ENCODE measurements at regions not wholly inside any gene's neighbourhood (a gene's known extent, or its start where the extent isn't known, plus 50 kb on each side); places are given as distances from the start of the nearest gene placed in this dataset.

- DNase-seq (ENCODE audit: low read depth in 2 of 2), result no peak
Measured at GRCh38 chr11:98800696-98801095, 220.1 kb upstream of the CNTN5 start.

DNA sequence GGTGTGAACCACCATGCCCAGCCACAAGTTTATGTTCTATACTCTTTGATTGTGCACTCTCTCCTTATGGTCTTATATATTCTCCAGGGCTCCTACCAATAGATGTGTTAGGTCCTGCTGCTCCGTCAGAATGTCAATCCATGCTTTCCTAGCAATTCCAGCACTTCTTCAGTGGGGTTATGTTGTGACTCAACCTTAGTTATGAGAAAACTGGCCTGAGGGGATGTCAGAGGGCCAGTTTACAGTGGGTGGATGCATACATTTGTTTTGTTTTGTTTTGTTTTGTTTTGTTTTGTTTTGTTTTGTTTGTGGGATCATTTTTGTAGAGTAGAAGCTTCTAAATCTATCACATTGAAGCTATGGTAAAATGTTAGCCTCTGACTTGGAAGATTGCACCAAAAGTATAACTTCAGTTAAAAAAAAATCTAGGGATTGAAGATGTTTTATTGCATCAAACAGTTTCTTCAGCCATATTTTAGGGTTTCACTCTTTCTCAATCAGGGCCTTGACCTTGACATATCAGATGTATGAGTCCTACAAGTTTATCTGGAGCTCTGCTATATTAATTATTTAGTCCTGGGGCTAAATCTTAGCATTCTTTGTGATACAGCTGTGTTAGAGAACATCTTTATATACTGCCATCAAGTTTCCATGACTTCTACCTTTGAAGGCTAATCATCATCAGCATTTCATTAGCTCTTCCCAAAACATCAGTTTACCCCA is 191.6 kb upstream of the CNTN5 start:
- DNase-seq (ENCODE audit: low read depth in 2 of 2), result no peak

DNA sequence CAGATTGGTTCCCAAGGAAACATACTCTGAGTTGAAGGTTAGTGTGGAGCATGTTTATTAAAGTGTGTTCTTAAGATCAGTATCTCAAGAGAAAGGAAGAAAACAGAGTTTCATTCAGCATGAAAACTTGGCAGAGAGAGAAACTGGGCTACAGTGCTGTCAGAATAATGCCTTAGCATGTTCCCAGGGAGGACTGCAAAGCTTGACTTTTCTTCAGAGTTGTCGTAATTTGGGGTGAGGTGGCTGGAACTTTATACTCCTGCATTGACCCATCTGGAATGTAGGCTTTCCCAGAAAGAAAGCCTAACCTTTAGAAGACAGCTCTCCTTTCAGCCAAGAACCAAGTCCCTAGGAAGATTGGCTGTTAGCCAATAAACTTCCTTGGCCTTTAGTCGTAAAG is 190.8 kb upstream of the CNTN5 start:
- no peak for DNase-seq (ENCODE audit: low read depth in 2 of 2)

GRCh38 chr11:98834776-98835175 is 186.0 kb upstream of the CNTN5 start:
- no peak for DNase-seq (ENCODE audit: low read depth in 2 of 2)

- DNase-seq (ENCODE audit: low read depth in 2 of 2), result no peak
Measured at GRCh38 chr11:98835335-98835734, 185.4 kb upstream of the CNTN5 start.

DNA sequence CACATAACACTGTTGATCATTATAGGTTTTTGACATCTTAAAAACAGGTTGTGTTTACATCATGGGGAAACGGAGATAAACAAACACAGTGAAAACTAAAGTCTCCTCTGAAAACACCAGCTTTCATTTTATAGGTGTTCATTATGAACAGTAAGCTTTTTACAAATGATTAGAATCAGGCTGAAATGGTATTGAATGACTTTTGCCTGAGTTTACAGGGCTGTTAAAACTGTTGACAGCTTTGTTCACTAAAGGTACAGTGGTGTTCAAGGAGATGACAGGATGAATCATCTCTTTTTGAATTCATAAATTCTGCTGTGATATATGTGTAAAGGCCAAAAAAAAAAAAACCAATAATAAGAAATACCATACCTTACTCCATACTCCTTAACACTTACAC is 184.6 kb upstream of the CNTN5 start:
- no peak for DNase-seq (ENCODE audit: low read depth in 2 of 2)

DNA sequence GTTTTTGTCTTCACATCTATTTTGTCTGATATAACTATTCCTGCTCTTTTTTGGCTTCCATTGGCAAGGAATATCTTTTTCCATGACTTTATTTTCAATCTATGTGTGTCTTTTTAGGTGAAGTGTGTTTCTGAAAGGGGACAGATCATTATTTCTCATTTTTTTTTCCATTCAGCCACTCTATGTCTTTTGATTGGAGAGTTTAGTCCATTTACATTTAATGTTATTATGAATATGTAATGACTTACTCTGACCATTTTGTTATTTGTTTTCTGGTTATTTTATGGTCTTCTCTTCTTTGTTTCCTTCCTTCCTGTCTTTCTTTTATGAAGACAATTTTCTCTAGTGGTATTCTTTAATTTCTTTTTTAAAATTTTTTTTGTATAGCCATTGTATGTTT is 178.6 kb upstream of the CNTN5 start:
- no peak for DNase-seq (ENCODE audit: low read depth in 2 of 2)

DNA sequence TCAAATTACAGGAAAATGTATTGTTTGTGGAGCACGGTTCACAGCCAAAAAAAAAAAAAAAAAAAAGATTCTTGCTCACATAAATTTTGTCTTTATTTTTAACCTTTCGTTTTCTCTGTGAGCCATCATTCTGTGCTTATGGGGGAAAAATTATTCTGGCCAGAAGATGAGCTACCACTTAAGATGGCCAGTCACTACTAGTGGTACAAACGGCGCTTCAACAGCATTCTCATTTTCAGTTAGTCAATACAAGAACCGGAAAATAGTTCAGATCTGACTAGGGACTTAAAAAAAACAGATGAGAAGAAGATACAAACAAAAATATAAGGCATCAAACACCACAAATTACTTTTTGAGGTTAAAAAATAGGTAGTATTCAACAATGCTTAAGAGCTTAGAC is 158.6 kb upstream of the CNTN5 start:
- no peak for DNase-seq (ENCODE audit: low read depth in 2 of 2)

GRCh38 chr11:98871690-98872089 is 149.1 kb upstream of the CNTN5 start:
- no peak for DNase-seq (ENCODE audit: low read depth in 2 of 2)

DNA sequence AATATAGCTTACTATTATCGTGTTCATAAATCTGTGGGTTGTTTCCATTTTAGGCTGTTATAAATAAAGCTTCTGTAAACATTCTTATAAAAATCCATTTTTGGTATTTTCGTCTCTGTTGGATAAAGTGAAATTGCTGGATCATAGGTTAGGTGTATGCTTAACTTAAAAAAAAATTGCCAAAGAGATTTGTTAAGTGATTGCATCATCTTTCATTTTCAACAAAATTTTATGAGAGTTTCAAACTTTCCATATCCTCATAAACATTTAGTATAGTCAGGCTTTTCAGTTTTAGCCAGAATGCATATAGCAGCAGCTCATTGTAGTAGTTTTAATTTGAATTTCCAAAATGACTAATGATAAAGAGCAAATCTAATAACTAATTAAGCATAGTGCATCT is 146.7 kb upstream of the CNTN5 start:
- no peak for DNase-seq (ENCODE audit: low read depth in 2 of 2)

DNA sequence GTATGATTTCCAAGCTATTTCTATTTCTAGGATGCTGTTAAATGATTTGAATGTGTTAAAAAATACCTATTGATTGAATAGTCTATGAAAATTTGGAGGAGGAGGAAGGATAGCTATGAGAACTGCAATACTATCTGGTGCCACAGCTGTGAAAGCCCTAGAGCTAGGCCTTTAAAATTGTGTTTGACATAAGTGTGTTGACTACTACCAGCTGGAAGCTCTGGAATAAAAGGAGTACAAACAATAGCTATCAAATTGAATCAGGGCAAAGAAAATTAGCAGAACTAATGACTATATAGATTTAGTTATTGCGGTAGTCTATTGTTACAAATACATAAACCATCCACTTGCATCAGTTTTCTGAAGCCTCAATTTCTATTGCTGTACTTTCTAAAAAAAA is 124.8 kb upstream of the CNTN5 start:
- no peak for DNase-seq (ENCODE audit: low read depth in 2 of 2)

GRCh38 chr11:98940913-98941312 is 79.8 kb upstream of the CNTN5 start:
- no peak for DNase-seq (ENCODE audit: low read depth in 2 of 2)

- DNase-seq (ENCODE audit: low read depth in 2 of 2), result no peak
Measured at GRCh38 chr11:98944461-98944860, 76.3 kb upstream of the CNTN5 start.

DNA sequence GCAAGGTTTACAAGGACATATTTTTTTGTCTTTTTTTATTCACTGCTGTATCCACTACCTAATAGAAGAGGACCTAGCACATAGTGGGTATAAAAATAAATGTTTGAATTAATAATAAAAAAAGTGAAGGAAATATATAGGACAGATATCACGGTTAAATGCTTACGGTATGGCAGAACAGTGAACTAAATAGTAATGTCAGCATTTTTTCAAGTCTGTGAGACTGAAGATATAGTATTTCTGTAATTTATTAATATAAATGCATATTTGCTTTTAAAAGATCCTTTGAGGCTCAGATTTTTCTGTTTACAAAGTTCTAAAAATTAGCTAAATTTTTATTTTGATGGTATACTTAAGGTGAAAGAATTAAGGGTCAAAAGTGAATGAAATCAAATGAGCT is 68.6 kb upstream of the CNTN5 start:
- DNase-seq (ENCODE audit: low read depth in 2 of 2), result no peak

DNA sequence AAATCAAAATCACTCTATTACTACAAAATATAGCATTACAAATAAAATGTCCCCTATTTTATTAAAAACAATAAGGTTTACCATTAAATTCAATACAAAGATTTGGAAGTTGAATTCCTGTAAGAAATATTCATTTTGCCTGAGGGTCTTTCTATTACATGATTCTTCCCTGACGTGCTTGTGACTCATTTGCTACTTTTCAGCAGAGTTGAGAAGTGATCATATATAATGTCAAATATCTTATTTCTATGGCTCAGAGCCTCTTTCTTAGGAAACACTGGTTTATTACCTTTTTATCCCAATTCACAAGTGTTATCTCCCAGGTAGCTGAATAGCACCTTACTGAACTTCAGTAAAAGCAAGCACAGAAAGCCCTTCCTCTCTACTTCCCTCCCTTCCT is 65.2 kb upstream of the CNTN5 start:
- no peak for DNase-seq (ENCODE audit: low read depth in 2 of 2)

GRCh38 chr11:98964146-98964545 is 56.6 kb upstream of the CNTN5 start:
- no peak for DNase-seq (ENCODE audit: low read depth in 2 of 2)

DNA sequence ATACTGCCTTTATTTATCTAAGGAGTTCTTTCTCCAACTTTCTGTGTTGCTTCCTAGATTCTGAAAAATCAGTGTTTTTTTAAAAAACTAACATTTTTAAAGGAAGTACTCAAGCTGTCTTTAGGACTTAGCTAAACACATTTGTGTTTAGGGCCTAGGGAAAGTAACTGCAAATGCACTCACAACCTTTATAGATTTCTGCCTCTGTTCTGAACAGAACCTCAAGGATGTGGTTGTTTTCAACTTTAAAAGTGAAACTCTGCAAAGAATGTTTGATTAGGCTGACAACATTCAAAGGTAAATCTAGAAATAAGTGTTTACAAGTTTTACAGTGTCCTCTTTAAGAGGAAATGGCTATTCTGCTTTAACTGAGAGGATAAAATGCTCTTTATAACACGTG is 55.4 kb upstream of the CNTN5 start:
- no peak for DNase-seq (ENCODE audit: low read depth in 2 of 2)

GRCh38 chr11:98965775-98966174 is 55.0 kb upstream of the CNTN5 start:
- no peak for DNase-seq (ENCODE audit: low read depth in 2 of 2)

- DNase-seq (ENCODE audit: low read depth in 2 of 2), result no peak
Measured at GRCh38 chr11:98967005-98967404, 53.7 kb upstream of the CNTN5 start.
